HG03520 (cell line): ENCODE measurements at regions not wholly inside any gene's neighbourhood (a gene's known extent, or its start where the extent isn't known, plus 50 kb on each side); places are given as distances from the start of the nearest gene placed in this dataset.

Experiments used
- ATAC-seq: cut with Tn5 transposase; IDR thresholded peaks from one replicate; pipeline ENCODE4 v1.9.1; 2021; ENCODE audit warnings: mild to moderate bottlenecking, moderate library complexity; ENCODE audit not compliant: unreplicated experiment

GRCh38 chr6:169883316-169883715 is 131.9 kb downstream of the ERMARD start:
- ATAC-seq = no peak

DNA sequence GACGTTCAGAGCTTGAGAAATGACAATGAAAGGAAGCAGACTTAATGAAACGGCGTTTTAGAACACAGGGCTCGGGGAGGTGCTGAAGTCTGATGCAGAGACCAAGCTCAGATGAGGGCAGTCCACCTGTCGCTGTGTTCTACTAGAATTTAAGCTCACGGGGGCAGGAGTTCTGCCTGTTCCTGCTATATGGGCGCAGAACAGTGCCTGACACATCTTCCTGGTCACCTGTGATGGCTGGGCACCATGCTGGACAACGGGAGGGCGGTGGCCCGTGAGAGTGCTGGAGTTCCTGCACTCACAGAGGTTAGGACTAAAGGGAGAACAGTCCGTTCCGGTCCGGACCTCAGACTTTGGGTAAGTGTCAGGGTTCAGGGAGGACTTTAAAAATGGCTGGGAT is 130.6 kb downstream of the ERMARD start:
- no peak for ATAC-seq

- ATAC-seq = no peak
These were observed 130.0 kb downstream of the ERMARD start for GRCh38 chr6:169881398-169881797.

- no peak for ATAC-seq
These were observed 129.1 kb downstream of the ERMARD start for GRCh38 chr6:169880516-169880915.

DNA sequence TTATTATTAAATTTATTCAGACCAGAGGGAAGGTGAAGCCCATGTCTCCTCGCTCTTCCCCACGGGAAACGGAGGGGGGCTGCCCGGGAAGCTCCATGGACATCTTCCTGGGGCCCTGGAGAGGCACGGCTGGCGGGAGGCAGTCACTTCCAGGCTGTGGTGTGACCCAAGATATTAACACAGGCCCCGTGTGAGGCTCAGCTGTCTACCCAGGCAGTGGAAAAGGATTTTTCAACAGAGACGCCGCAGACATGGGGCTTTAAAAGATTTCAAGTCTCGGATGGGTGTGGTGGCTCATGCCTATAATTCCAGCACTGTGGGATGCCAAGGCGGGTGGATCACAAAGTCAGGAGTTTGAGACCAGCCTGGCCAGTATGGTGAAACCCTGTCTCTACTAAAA is 117.9 kb downstream of the ERMARD start:
- ATAC-seq = no peak

DNA sequence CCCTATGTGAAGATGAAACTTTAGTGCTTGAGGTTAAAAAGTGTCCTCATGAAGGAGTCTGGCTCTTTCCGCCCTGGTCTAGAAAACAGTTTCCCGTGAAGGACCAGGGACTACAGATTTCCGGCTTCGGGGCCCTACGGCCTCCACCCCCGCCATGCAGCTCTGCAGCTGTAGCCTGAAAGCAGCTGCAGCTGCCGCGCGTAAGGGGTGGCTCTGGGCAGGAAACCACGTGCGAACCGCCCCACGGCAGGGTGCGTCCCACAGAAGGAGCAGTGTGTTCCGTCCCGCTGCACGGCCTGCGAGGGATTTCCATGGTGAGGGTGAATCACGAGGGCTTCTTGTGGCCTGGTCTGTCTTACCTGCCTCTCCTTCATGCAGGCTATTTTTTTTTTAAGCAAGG is 117.0 kb downstream of the ERMARD start:
- no peak for ATAC-seq

GRCh38 chr6:169867751-169868191 is 116.3 kb downstream of the ERMARD start:
- ATAC-seq = no peak

GRCh38 chr6:169866668-169867521 is 115.5 kb downstream of the ERMARD start:
- no peak for ATAC-seq

GRCh38 chr6:169866140-169866534 is 114.7 kb downstream of the ERMARD start:
- no peak for ATAC-seq

DNA sequence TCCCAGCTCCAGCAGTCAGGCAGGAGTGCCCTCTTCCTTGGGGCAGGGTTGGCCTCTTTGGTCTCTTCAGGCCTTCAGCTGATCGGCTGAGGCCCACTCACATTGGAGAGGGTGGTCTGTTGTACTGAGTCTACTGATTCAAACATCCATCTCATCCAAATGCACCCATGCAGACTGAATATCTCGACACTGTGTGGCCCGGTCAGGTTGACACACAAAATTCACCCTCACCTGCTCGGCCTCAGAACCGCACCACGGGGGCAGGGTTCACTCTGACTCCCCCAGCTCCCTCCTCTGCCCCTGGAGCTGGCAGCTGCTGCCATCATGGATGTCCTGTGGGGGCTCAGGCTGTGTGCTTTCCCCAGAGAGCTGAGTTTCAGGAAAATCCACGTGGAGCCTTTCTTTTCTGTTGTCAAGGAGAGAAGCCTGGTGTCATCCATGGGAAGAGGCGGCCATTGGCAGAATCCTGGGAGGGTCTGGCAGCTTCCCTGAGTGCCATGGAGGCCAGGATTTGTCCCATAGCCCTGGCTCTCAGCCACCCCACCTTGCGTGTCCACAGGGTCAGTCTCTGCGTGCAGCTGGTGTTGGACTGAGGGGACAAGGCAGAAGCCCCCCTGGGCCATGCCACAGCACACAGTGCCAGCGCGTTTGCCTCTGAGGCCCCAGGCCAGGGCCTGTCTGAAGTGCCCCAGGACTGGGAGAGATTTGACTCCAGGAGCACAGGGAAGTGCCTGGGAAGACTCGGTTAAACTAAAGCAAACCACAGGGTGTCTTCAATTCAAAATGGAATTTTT is 114.1 kb downstream of the ERMARD start:
- ATAC-seq = no peak

DNA sequence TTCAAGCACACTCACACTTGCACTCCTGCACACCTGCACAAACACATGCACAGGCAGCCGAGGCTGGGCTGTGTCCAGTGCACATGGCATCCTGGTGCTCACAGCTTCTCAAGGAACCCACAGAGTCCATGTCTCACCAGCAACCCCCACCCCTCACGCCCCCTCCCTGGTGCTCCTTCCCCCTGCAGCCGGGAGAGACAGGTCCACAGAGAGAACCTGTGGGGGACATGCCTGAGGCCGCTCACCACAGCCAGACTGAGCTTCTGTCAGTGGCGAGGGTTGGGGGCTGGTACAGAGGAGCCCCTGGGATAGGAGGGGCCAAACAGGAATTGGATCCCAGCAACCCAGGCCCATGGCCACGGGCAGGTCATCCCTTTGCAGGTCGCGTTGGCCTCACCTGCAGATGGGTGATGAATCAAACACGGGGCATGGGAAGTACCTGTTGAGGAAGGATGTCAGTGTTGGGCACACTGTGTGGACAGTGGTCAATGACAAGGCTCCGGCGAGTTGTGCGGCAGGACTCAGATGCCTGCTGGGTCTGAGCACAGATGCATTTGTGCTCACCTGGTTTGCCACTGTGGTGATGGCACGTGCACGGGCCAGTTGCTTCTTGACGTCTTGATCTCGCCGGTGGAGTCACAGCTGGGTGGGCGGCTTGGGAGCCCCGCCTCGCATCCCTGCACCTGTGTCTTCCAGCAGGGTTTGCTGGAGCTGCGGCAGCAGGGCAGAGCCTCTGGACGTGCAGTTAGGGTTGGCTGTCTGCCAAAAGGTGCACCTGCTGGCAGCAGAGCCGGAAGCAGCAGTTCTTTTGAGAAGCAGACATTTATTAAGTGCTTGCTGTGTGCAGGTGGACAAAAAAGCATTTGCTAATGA is 113.0 kb downstream of the ERMARD start:
- no peak for ATAC-seq

GRCh38 chr6:169863710-169864109 is 112.3 kb downstream of the ERMARD start:
- no peak for ATAC-seq

DNA sequence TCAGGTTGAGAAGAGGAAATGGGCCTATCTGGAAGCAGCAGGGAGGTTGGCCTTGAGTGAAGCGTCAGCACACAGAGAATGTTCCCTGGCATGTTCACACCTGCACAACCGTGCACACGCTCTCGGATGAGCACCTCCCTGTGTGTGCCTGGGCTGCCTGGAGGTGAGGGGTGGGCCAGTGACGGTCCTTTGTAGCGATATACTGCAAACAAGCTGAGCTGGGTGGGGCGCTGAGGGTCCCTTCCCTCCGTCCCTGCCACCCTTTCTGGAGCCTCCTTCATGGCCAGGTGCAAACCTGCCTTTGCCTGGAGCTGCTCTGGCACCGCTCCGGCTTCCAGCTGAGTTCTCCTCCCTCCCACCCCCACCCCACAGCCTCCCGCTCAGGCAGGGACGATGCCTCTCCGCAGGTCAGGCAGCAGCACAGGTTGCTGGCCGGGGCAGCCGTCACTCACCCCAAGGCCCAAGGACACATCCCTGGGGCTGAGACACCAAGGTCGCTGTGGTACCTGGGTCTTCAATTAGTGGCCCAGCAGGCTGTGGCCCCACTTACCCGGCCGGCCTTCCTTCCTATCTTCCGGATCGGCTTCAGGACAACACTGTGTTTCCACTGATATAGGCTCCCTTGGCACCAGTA is 111.6 kb downstream of the ERMARD start:
- ATAC-seq = no peak

- ATAC-seq = no peak
These were observed 110.8 kb downstream of the ERMARD start for GRCh38 chr6:169862043-169862891.

- no peak for ATAC-seq
These were observed 110.1 kb downstream of the ERMARD start for GRCh38 chr6:169861431-169862042.

GRCh38 chr6:169859978-169860703 is 108.7 kb downstream of the ERMARD start:
- ATAC-seq = no peak

DNA sequence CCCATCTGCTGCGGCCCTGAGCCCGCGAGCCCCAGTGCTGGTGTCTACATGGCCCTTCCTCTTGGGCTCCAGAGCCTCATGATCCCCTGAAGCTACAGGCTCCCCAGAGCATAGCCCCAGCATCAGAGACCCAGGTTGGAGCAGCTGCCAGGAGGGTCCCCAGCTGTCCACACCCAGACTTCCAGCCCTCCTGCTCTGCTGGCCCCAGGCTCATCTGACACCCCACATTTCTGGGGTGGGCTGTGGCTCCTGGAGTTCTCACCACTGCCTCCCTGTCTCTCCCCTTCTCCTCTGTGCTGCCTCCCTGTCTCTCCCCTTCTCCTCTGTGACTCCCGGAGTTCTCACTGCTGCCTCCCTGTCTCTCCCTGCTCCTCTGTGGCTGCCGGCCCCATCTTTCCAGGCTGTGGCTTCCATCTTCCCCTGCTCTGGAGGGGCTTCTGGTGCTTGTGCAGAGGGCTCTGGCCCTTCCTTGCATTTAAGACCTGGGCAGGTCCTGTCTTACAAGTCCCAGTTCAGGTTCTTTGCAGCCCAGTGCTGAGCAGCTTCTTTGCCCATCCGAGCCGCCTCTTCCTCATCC is 108.1 kb downstream of the ERMARD start:
- no peak for ATAC-seq

DNA sequence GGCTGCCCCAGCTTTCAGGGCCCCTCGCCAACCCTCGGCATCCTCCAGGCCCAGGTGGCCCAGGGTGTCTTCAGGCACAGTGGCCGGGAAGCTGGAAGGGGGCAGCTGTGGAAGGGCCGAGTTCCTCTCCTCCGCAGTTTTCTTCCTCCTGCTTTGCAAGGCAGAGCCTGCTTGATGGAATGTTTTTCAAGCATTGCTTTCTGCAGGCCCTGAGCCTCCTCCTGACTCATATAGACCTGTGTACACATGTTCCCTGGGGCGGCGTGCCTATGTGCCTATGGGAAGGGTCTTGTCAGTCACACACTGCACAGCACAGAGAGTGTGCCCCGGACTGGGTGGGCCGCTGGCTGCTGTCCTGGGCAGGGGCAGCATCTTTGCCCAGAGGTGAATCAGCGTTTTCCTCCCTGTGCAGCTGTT is 107.5 kb downstream of the ERMARD start:
- no peak for ATAC-seq
